ENCODE measurements at regions not wholly inside any gene's neighbourhood (a gene's known extent, or its start where the extent isn't known, plus 50 kb on each side); places are given as distances from the start of the nearest gene placed in this dataset.

DNA sequence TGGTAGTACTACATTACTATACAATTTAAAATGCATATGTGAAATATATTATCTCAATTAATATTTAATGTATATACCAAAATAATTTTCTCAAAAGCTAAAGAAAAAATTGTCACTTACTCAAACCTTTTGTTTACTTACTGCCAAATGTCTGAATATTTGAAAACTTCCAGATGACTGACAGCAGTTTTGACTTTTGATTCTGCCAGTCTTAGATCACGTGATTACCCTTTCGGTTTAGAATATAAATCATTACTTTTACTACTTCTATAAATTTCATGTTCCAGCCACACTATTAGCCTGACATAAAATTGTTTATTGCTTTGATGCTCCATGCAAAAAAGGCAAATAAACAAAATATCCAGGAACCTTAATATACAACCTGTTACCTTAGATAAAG, 680.7 kb upstream of the ID4 start:
- no peak for TF ChIP-seq ZFX (IDR thresholded peaks at IDR 0.05; ENCODE audit: borderline replicate concordance)
- TF ChIP-seq, protein P1, sequence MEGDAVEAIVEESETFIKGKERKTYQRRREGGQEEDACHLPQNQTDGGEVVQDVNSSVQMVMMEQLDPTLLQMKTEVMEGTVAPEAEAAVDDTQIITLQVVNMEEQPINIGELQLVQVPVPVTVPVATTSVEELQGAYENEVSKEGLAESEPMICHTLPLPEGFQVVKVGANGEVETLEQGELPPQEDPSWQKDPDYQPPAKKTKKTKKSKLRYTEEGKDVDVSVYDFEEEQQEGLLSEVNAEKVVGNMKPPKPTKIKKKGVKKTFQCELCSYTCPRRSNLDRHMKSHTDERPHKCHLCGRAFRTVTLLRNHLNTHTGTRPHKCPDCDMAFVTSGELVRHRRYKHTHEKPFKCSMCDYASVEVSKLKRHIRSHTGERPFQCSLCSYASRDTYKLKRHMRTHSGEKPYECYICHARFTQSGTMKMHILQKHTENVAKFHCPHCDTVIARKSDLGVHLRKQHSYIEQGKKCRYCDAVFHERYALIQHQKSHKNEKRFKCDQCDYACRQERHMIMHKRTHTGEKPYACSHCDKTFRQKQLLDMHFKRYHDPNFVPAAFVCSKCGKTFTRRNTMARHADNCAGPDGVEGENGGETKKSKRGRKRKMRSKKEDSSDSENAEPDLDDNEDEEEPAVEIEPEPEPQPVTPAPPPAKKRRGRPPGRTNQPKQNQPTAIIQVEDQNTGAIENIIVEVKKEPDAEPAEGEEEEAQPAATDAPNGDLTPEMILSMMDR (IDR thresholded peaks at IDR 0.05): no peak
- H3K27ac ChIP-seq: no peak overlapping the region

DNA sequence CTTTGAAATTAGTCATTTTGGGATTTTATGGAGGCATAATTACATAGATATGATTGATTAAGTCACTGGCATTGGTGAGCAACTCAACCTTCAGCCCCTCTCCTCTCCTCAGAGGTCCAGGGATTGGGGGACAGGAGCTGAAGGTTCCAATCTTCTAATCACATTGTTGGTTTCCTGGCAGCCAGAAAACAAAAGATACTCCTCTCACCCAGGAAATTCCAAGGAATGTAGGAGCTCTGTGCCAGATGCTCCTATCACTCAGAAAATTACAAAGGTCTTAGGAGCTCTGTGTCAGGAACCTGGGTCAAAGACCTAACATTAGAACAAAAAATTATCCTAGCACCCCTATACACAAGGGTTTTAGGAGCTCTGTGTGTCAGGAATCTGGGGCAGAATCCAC, 679.7 kb upstream of the ID4 start:
- TF ChIP-seq, protein P1 (IDR thresholded peaks at IDR 0.05): no peak
- TF ChIP-seq ZFX (IDR thresholded peaks at IDR 0.05; ENCODE audit: borderline replicate concordance): no peak
- no peak overlapping the region for H3K27ac ChIP-seq

DNA sequence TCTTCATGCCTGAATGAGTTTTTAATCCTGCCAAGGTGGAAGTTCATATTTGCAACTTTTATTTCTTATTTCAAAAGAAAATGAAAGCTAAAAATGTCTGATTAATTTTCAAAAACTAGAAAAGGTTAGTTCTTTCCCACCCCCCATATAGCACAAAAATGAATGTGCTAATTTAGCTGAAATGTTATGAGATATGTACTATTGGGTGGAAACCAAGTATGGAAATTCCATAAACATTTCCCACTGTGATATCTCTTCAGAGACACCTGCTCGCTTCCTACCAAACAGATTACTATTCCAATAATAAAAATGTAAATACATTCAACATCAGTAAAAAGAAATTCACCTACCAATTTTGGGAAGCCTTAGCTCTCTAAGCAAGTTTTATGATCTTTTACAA, 678.6 kb upstream of the ID4 start:
- no peak overlapping the region for H3K27ac ChIP-seq
- TF ChIP-seq, protein P1 (IDR thresholded peaks at IDR 0.05): no peak
- no peak for TF ChIP-seq ZFX (IDR thresholded peaks at IDR 0.05; ENCODE audit: borderline replicate concordance)

GRCh38 chr6:19159089-19159488, 678.1 kb upstream of the ID4 start:
- H3K27ac ChIP-seq: no peak overlapping the region
- TF ChIP-seq ZFX (IDR thresholded peaks at IDR 0.05; ENCODE audit: borderline replicate concordance): no peak
- TF ChIP-seq, protein P1 (IDR thresholded peaks at IDR 0.05): no peak

- TF ChIP-seq ZFX (IDR thresholded peaks at IDR 0.05; ENCODE audit: borderline replicate concordance): no peak
- TF ChIP-seq, protein P1 (IDR thresholded peaks at IDR 0.05): no peak
- no peak overlapping the region for H3K27ac ChIP-seq
Measured at GRCh38 chr6:19159561-19159960, 677.6 kb upstream of the ID4 start.

DNA sequence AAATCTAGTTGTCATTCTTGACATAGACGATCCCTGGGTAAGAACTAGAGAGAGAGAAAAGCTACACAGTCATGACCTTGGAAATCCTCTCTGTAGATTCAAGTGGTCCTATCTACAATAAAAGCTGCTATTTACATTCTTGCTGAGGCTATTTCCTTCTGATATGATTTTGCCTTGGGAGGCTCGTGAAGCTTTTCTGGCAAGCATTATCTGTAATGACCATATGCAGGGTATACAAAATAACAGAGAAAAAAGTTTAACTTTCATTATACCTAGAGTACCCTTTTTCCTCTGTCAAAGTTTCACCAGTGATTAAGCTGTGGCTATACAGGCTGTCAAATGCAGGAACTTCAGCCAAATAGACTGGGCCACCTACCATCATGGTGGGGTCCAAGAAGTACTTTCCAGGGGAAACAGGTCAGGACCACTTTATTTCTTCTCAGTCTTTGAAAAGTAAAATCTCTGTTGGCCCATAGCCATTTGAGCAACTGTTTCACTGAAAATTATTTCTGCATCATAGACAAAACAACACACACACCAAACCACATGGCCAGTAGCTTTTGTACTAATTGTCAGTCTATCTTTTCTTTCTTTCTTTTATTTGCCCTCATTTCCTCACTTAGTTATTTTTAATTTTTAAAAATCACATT, 677.0 kb upstream of the ID4 start:
- H3K27ac ChIP-seq: no peak overlapping the region
- no peak for TF ChIP-seq ZFX (IDR thresholded peaks at IDR 0.05; ENCODE audit: borderline replicate concordance)
- TF ChIP-seq, protein P1 (IDR thresholded peaks at IDR 0.05): no peak

- H3K27ac ChIP-seq: no peak overlapping the region
- TF ChIP-seq, protein P1 (IDR thresholded peaks at IDR 0.05): no peak
- no peak for TF ChIP-seq ZFX (IDR thresholded peaks at IDR 0.05; ENCODE audit: borderline replicate concordance)
Measured at GRCh38 chr6:19167251-19167650, 669.9 kb upstream of the ID4 start.
